Right lobe of liver (tissue), 6 donors: ENCODE measurements at regions not wholly inside any gene's neighbourhood (a gene's known extent, or its start where the extent isn't known, plus 50 kb on each side); places are given as distances from the start of the nearest gene placed in this dataset.
A peak's percentile ranks its signal among the peaks of the same experiment; 100 is the strongest.

Experiments
- ATAC-seq, 4 donors: fragments of 200-7000 bp; cut with Tn5 transposase; one replicate each; pipeline ENCODE4 v1.9.1; 2020; ENCODE audit warnings: mild to moderate bottlenecking in 4 of 4, moderate library complexity in 4 of 4
- DNase-seq, 3 donors: peaks; one replicate each; pipeline ENCODE4 v3.0.0-alpha.2; 2020
- H3K27ac ChIP-seq, 3 donors: fragments of 200-600 bp; one replicate each; pipeline ENCODE4 v1.8.0; 2022
- H3K27me3 ChIP-seq, 2 donors: fragments of 200-600 bp; one replicate each; pipeline ENCODE4 v1.8.0; 2022
- H3K36me3 ChIP-seq, 4 donors: fragments of 200-600 bp; sonication (generic) in 1 of 4; one replicate each; pipeline versions ENCODE4 v1.5.1 to v1.8.0; 2017 to 2022; ENCODE audit warnings: control low read depth in 1 of 4
- H3K4me1 ChIP-seq, 4 donors: fragments of 200-600 bp; sonication (generic) in 1 of 4; one replicate each; pipeline versions ENCODE4 v1.5.1 to v1.8.0; 2017 to 2022; ENCODE audit warnings: control low read depth in 1 of 4
- H3K4me3 ChIP-seq, 3 donors: fragments of 200-600 bp; one replicate each; pipeline ENCODE4 v1.8.0; 2022
- H3K9me3 ChIP-seq, 4 donors: fragments of 200-600 bp; sonication (generic) in 1 of 4; one replicate each; pipeline versions ENCODE4 v1.5.1 to v1.8.0; 2017 to 2022; ENCODE audit warnings: control low read depth in 1 of 4
- CTCF ChIP-seq, 4 donors: fragments of 200-600 bp in 3 of 4; fragments of 450-650 bp in 1 of 4; IDR thresholded peaks; one replicate each; pipeline versions ENCODE4 v1.5.1 to v1.8.0; 2016 to 2022; ENCODE audit warnings: antibody characterized with exemption in 4 of 4, mild to moderate bottlenecking in 2 of 4
- POLR2A ChIP-seq: fragments of 450-650 bp; IDR thresholded peaks from one replicate; pipeline ENCODE4 v1.6.1; 2017; ENCODE audit warnings: antibody characterized with exemption, mild to moderate bottlenecking
- WGBS: methylation state at CpG from one replicate; pipeline ENCODE4 v1.1.6; 2018; ENCODE audit warnings: low coverage, low lambda C conversion rate; ENCODE audit not compliant: insufficient coverage; ENCODE audit errors: missing lambda C conversion rate; 5-methylcytosine and 5-hydroxymethylcytosine counted together
- intact Hi-C, 2 donors: fragments of 100-400 bp; cut with DNase I; formaldehyde crosslinking; loops; one replicate each; pipeline versions ENCODE4 v1.11.2 to v1.14.1; 2022
- donor health status: DM: no; HTN: yes; CAD: no.
- donor health status: DM: no; HTN: no; CAD: no.
- donor health status: DM: no; HTN: no; CAD: no.
- donor health status: DM: no; HTN: yes; CAD: no.
- donor health status: DM: no; HTN: yes; CAD: no.

DNA sequence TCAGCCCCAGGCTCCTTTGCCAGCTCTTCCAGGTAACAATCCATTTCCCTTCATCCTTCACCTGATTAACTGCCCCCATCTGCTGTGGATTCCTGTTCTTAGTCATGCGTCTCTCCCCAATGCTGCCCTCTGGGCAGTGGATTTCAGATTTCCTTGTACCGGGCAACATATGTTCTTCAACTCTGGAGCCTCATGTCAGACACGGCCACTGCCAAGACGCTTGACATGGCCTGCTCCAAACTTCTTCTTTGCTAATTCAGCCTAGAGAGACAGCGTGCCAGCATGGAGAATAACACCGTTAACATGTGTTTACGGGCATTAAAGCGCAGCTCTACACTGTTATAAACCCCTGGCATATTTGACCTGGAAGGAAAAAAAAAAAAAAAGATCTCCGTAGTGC lies 1035.1 kb upstream of the NR2F2 start:
- H3K4me1 ChIP-seq, result no peaks in the 10 kb centered on the region
- H3K27me3 ChIP-seq, result no peaks in the 10 kb centered on the region
- ATAC-seq (no peak), DNase-seq (no peak)
- H3K36me3 ChIP-seq, result no peaks in the 10 kb centered on the region
- intact Hi-C loops, result no loop called here
- H3K9me3 ChIP-seq, result no peaks in the 10 kb centered on the region
- no peak overlapping the region for H3K4me3 ChIP-seq
- no peak for TF ChIP-seq CTCF (IDR thresholded peaks at IDR 0.05)
- no peak for TF ChIP-seq POLR2A
- no peak overlapping the region for H3K27ac ChIP-seq
- 74% methylated on average over 9 of the region's 9 CpGs for WGBS

DNA sequence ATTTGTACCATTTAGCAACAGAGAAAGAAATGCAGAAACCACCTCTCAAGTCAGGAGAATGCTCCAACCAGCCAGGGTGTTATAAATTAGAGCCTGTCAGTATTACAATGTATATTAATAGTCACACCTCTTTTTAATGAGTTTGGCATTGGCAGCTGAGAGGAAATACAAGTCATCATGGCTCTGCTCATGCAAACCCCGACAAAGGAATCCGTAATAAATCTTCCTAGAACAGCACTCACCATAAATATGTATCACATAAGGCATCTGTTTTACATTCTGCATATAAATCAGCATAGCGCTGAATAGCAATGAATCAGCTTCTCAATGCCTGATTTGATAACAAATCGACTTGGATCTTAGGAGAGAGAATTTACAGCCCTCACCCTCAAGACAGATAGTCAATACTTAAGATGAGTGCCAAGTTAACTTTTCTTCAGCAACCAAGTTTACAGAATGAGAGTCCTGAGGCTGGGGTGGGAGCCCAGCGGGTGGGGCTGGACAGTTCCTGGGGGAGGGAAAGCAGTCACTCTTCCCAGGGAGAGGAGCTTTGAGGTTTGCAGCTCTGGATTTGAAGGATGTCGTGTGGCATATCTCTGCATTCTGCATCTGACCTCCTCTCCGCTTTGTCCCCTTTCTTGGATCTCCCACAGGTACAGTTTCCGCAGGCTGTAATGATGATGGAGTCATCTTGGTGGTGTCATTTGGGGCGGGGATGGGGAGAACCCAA lies 1034.4 kb upstream of the NR2F2 start:
- DNase-seq, result no peak
- Histone ChIP-seq H3K27ac (no peak overlapping the region), H3K9me3 (no peaks in the 10 kb centered on the region), H3K27me3 (no peaks in the 10 kb centered on the region), H3K36me3 (no peaks in the 10 kb centered on the region), H3K4me1 (no peaks in the 10 kb centered on the region), H3K4me3 (no peak overlapping the region)
- WGBS, result 65% methylated on average over 6 of the region's 9 CpGs
- intact Hi-C loops, result no loop called here
- TF ChIP-seq POLR2A (no peak), CTCF (IDR thresholded peaks at IDR 0.05) (no peak)
- ATAC-seq, result no peak

DNA sequence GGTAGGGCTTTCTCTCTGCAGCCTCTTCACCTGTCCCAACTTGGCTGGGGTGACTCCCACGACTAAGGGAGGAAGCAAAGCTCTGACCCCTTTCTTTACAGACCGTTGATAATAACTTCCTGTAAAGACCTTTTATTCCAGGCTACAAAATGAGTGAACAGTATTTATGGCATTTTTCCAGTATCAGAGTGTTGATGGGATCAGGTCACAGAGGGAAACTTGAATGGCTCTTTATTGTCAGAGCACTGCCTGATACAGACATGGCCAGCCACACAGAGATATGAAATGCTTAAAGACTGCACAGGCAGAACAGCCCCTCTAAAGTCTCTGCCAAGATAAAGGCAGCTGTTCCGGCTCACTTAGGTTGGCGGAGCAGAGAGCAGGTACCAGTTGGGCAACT lies 1033.9 kb upstream of the NR2F2 start:
- 46% methylated on average over 3 of the region's 4 CpGs for WGBS
- peak in 3 of 4 donors; percentile 12 to 56 (median 53) for ATAC-seq

DNA sequence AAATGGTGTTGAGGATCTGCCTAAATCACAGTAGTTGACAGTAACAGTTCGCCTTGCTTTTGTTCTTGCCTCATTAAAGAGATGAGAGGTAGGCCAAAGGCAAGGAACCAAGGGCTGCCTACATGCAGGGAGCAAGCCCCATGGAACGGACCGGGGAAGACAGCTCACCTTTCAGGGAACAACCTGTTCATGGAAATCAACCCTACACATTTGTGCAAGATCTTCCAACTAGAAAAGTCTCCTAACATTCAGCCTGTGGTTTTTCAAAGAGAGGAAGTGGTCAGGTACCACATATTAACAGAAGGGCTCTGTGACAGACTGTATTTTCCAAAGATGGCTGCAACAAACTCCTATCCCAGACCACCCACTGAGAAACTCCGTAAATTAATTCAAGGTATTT lies 1031.8 kb upstream of the NR2F2 start:
- H3K4me3 ChIP-seq, result no peak overlapping the region
- 68% methylated on average over 4 of the region's 4 CpGs for WGBS
- no peaks in the 10 kb centered on the region for H3K9me3 ChIP-seq
- H3K27ac ChIP-seq, result no peak overlapping the region
- TF ChIP-seq CTCF (IDR thresholded peaks at IDR 0.05), result no peak
- TF ChIP-seq POLR2A, result no peak
- intact Hi-C loops, result no loop called here
- no peak for DNase-seq
- ATAC-seq, result no peak
- H3K27me3 ChIP-seq, result no peaks in the 10 kb centered on the region
- H3K36me3 ChIP-seq, result no peaks in the 10 kb centered on the region
- H3K4me1 ChIP-seq, result no peaks in the 10 kb centered on the region

More for the DNA sequence above, 1033.9 kb upstream of the NR2F2 start:
- intact Hi-C loops, result no loop called here
- no peaks in the 10 kb centered on the region for H3K36me3 ChIP-seq
- H3K27ac ChIP-seq, result no peak overlapping the region
- no peaks in the 10 kb centered on the region for H3K27me3 ChIP-seq
- no peaks in the 10 kb centered on the region for H3K4me1 ChIP-seq
- no peaks in the 10 kb centered on the region for H3K9me3 ChIP-seq
- H3K4me3 ChIP-seq, result no peak overlapping the region
- no peak for TF ChIP-seq CTCF (IDR thresholded peaks at IDR 0.05)
- TF ChIP-seq POLR2A, result no peak
- DNase-seq, result no peak
